BLaER1 treated with 17β-estradiol and CSF1 and Interleukin-3, amounts not matched to agents 10 nM and 100 nM (cell line): ENCODE measurements at regions not wholly inside any gene's neighbourhood (a gene's known extent, or its start where the extent isn't known, plus 50 kb on each side); places are given as distances from the start of the nearest gene placed in this dataset.

Experiments used
- H3K27ac ChIP-seq, 11 experiments: shearing (Covaris generic); formaldehyde crosslinking; 2 replicates each; pipeline ENCODE4 v1.8.1; 2022
- H3K27me3 ChIP-seq, 11 experiments: shearing (Covaris generic); formaldehyde crosslinking; 2 replicates each; pipeline ENCODE4 v1.8.1; 2022
- H3K36me3 ChIP-seq, 11 experiments: shearing (Covaris generic); formaldehyde crosslinking; 2 replicates each; pipeline ENCODE4 v1.8.1; 2022
- H3K4me1 ChIP-seq, 10 experiments: shearing (Covaris generic); formaldehyde crosslinking; 2 replicates each; pipeline ENCODE4 v1.8.1; 2022
- H3K4me2 ChIP-seq, 11 experiments: shearing (Covaris generic); formaldehyde crosslinking; 2 replicates each; pipeline ENCODE4 v1.8.1; 2022
- H3K4me3 ChIP-seq, 10 experiments: shearing (Covaris generic); formaldehyde crosslinking; 2 replicates each; pipeline ENCODE4 v1.8.1; 2022
- H3K9ac ChIP-seq, 11 experiments: shearing (Covaris generic); formaldehyde crosslinking; 2 replicates each; pipeline ENCODE4 v1.8.1; 2022
- H3K9me3 ChIP-seq, 11 experiments: shearing (Covaris generic); formaldehyde crosslinking; replicated peaks in 1 of 11; 2 replicates each; pipeline ENCODE4 v1.8.1; 2022
- H4K20me1 ChIP-seq, 11 experiments: shearing (Covaris generic); formaldehyde crosslinking; 2 replicates each; pipeline ENCODE4 v1.8.1; 2022
- Cebpa-rat ChIP-seq, 11 experiments: shearing (Covaris generic); IDR thresholded peaks; 2 replicates each; pipeline ENCODE4 v1.8.1; 2022

DNA sequence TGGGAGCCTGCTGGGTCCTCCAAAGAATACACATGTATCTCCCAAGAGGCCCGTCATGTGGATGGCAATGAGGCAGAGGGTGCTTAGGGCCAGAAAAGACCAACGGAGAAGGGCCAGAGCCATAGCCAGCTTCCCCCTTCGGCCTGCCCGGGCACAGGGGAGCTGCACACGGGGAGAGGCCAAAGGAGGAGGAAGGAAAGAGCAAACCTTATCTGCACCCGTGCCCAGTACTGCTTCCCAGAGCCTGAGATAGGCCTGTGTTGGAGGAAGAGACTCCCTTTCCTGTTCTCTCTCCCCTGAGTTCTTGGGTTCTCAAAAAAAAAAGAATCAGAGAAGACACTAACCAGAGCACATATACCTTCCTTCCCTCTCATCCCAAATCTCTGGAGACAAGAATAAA lies 250.3 kb downstream of the ANAPC1 start:
- H3K27me3 ChIP-seq, result no peaks in the 10 kb centered on the region
- peaks cover 0 to 8% (median 0%) of the 10 kb centered on the region in 10 experiments; a peak in 5 of 20 replicates for H3K4me1 ChIP-seq
- no peak for TF ChIP-seq Cebpa-rat (IDR thresholded peaks at IDR 0.05)
- no peak overlapping the region for H3K4me3 ChIP-seq
- H3K9ac ChIP-seq, result no peak overlapping the region
- no peak overlapping the region for H3K4me2 ChIP-seq
- no peak overlapping the region for H3K27ac ChIP-seq
- H4K20me1 ChIP-seq, result no peaks in the 10 kb centered on the region
- H3K36me3 ChIP-seq, result no peaks in the 10 kb centered on the region
- H3K9me3 ChIP-seq, result peaks cover 21 to 42% (median 30%) of the 10 kb centered on the region in 11 experiments

DNA sequence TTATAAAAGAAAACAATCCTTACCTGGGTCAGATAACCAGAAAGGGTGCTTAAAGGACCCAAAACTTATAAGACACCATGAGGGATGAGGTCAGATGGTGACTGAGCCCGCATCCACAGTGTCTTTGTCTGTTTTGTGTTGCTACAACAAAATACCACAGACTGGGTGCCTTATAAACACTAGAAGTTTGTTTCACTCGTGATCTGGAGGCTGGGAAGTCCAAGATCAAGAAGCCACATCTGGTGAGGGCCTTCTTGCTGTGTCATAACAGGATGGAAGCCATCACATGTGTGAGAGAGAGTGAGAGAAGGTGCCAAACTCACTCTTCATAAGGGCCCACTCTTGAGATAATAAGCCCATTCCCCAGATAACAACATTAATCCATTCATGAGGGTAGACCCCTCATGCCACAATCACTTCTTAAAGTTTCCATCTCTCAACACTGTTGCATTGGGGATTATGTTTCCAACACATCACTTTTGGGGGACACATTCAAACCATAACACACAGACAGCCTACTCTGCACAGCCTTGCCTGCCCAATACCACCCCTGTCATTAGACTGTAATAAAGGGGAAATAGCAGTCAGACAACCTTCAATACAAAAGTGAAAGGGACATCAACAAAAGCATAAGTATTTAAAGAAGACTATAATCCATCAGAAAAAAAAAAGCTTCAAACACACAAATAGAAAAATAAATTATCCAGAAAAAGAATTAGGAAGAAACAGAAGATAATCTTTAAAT lies 249.8 kb downstream of the ANAPC1 start:
- Histone ChIP-seq H3K9ac (no peak overlapping the region), H3K27ac (no peak overlapping the region), H4K20me1 (no peaks in the 10 kb centered on the region), H3K4me1 (peaks cover 0 to 8% (median 0%) of the 10 kb centered on the region in 10 experiments; a peak in 5 of 20 replicates), H3K4me3 (no peak overlapping the region), H3K9me3 (peaks cover 15 to 37% (median 24%) of the 10 kb centered on the region in 11 experiments), H3K27me3 (no peaks in the 10 kb centered on the region), H3K36me3 (no peaks in the 10 kb centered on the region), H3K4me2 (no peak overlapping the region)
- no peak for TF ChIP-seq Cebpa-rat (IDR thresholded peaks at IDR 0.05)

DNA sequence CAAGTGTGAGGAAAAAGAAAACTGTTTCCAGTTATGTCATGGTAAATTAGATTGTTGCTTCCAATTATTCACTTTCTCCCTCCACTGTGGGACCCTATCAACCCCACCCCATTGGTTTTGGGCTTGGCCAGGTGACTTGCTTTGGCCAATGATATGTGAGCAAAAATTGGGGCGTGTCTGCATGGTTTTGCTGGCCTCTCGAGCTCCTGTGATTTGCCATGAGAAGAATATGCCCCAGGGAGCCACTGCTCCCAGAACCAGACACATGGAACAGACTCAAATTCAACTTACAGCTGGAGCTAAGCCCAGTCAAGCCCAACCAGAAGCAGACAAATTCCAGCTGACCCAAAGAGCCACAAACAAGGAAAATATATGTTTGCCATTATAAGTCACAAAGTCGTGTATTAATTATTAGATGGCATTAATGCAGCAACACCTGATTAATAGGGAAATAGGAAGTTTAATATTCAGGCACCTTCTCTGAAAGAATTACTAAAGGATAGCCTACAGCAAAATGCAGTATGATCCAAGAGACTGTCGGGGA lies 248.9 kb downstream of the ANAPC1 start:
- Histone ChIP-seq H3K9me3 (peaks cover 7 to 28% (median 16%) of the 10 kb centered on the region in 11 experiments), H3K9ac (no peak overlapping the region), H3K4me2 (no peak overlapping the region), H3K36me3 (no peaks in the 10 kb centered on the region), H3K27me3 (no peaks in the 10 kb centered on the region), H3K4me3 (no peak overlapping the region), H3K4me1 (peaks cover 0 to 8% (median 0%) of the 10 kb centered on the region in 10 experiments; a peak in 5 of 20 replicates), H4K20me1 (no peaks in the 10 kb centered on the region), H3K27ac (no peak overlapping the region)
- no peak for TF ChIP-seq Cebpa-rat (IDR thresholded peaks at IDR 0.05)

DNA sequence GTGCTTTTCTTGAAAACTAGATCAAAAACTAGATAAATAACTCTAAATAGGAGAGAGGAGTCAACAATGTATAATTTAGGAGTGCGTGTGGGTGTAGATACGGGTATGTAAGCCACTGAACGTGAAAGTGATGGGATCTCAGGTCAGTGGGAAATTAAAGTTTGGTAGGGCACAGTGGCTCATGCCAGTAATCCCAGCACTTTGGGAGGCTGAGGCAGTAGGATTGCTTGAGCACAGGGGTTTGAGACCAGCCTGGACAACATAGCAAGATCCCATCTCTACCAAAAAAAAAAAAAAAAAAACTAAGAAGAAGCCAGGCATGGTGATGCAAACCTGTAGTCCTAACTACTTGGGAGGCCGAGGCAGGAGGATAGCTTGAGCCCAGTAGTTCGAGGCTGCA lies 247.1 kb downstream of the ANAPC1 start:
- no peaks in the 10 kb centered on the region for H3K27me3 ChIP-seq

DNA sequence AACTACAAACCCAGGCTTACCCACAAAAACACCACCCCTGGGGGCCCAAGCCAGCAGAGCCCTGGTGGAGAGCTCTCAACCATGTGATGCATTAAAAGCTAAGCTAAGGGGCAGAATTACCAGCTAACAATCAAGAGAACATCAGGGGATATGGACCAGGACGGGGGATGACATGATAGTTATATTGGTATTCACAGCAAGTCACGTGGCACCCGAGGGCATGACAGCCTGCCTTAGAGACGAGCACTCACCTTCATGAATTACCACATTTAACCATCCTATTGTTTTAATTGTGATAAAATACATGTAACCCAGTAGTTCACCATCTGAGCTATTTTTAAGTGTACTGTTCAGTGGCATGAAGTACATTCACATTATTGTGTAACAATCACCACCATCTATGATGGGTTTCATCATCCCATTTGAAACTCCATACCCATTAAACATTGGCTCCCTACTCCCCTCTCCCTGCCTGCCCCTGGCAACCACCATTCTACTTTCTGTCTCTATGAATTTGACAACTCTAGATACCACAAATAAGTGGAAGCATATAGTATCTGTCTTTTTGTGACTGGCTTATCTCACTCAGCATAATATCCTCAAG lies 245.6 kb downstream of the ANAPC1 start:
- Histone ChIP-seq H3K9ac (no peak overlapping the region), H3K9me3 (peaks cover 0 to 16% (median 4%) of the 10 kb centered on the region in 11 experiments; a peak in 5 of 22 replicates), H3K4me2 (no peak overlapping the region), H3K4me1 (peaks cover 0 to 13% (median 0%) of the 10 kb centered on the region in 10 experiments; a peak in 7 of 20 replicates), H3K27ac (no peak overlapping the region), H3K36me3 (no peaks in the 10 kb centered on the region), H3K4me3 (no peak overlapping the region), H3K27me3 (no peaks in the 10 kb centered on the region), H4K20me1 (no peaks in the 10 kb centered on the region)
- TF ChIP-seq Cebpa-rat (IDR thresholded peaks at IDR 0.05), result no peak

More for the DNA sequence above, 247.1 kb downstream of the ANAPC1 start:
- no peaks in the 10 kb centered on the region for H3K36me3 ChIP-seq
- peaks cover 0 to 8% (median 0%) of the 10 kb centered on the region in 10 experiments; a peak in 5 of 20 replicates for H3K4me1 ChIP-seq
- no peaks in the 10 kb centered on the region for H4K20me1 ChIP-seq
- H3K4me3 ChIP-seq, result no peak overlapping the region
- no peak overlapping the region for H3K4me2 ChIP-seq
- TF ChIP-seq Cebpa-rat (IDR thresholded peaks at IDR 0.05), result no peak
- H3K9me3 ChIP-seq, result peaks cover 0 to 16% (median 4%) of the 10 kb centered on the region in 11 experiments; a peak in 5 of 22 replicates
- H3K27ac ChIP-seq, result no peak overlapping the region
- H3K9ac ChIP-seq, result no peak overlapping the region

DNA sequence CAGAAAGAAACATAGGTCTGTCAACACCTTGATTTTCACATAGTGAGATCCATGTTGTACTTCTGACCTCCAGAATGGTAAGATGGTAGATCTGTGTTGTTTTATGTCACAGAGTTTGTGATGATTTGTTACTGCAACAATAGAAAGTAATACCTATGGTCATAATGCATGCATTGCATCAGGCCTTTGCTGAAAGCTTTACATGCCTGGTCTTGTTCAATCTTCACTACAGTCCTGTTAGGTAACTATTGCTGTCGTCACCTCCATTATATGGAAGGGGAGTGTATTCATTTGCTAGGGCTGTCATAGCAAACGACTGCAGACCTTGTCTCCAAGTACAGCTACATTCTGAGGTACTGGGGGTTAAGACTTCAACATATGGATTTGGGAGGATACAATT lies 243.5 kb downstream of the ANAPC1 start:
- H3K36me3 ChIP-seq, result no peaks in the 10 kb centered on the region
- peaks cover 0 to 18% (median 0%) of the 10 kb centered on the region in 10 experiments; a peak in 7 of 20 replicates for H3K4me1 ChIP-seq
- no peak for TF ChIP-seq Cebpa-rat (IDR thresholded peaks at IDR 0.05)
- no peak overlapping the region for H3K9ac ChIP-seq
- H3K4me3 ChIP-seq, result no peak overlapping the region
- no peak overlapping the region for H3K27ac ChIP-seq
- H3K4me2 ChIP-seq, result no peak overlapping the region
- peaks cover 0 to 16% (median 4%) of the 10 kb centered on the region in 11 experiments; a peak in 5 of 22 replicates for H3K9me3 ChIP-seq
- H3K27me3 ChIP-seq, result no peaks in the 10 kb centered on the region
- no peaks in the 10 kb centered on the region for H4K20me1 ChIP-seq

DNA sequence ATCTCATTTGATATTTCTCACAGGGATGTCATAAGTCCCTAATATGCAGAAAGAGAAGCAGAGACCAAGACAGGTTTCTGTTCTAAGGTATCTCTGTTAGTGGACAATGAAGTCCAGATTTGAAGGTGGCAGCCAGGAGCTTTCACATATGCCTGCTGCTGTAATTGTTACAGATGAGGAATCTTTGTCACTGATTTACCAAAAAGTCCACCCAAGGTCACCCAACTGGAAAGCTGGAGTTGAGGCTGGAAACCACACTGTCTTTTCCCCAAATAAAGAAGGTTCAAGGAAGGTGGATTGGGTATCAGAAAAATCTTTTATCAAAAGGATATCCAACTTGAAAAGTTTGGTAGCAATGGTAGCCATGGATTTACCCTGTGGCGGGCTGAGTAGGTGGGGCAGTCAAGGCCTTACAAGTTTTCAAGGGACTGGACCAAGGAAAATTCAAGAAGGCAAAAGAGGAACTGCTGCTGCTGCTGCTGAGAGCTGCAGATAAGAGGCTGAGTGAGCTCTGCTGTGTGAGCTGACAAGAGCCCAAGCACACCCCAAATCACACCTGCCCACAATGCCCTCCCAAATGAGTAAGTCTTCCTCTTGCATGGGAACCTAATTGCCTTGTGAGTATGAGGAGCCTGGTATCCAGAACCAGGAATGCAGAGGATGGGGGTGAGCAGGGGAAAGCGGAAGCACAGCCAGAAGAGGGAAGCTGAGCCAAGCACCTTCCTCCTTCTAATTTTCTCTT lies 241.2 kb downstream of the ANAPC1 start:
- no peak for TF ChIP-seq Cebpa-rat (IDR thresholded peaks at IDR 0.05)
- no peaks in the 10 kb centered on the region for H4K20me1 ChIP-seq
- H3K4me3 ChIP-seq, result no peak overlapping the region
- no peak overlapping the region for H3K9ac ChIP-seq
- no peaks in the 10 kb centered on the region for H3K27me3 ChIP-seq
- H3K36me3 ChIP-seq, result no peaks in the 10 kb centered on the region
- peaks cover 0 to 18% (median 0%) of the 10 kb centered on the region in 10 experiments; a peak in 7 of 20 replicates for H3K4me1 ChIP-seq
- H3K9me3 ChIP-seq, result peaks cover 15 to 28% (median 22%) of the 10 kb centered on the region in 11 experiments; a peak in 21 of 22 replicates
- H3K4me2 ChIP-seq, result peak overlapping the region in 3 of 11 experiments; percentile 22 to 55 (median 33); a peak in 5 of 22 replicates
- H3K27ac ChIP-seq, result no peak overlapping the region

DNA sequence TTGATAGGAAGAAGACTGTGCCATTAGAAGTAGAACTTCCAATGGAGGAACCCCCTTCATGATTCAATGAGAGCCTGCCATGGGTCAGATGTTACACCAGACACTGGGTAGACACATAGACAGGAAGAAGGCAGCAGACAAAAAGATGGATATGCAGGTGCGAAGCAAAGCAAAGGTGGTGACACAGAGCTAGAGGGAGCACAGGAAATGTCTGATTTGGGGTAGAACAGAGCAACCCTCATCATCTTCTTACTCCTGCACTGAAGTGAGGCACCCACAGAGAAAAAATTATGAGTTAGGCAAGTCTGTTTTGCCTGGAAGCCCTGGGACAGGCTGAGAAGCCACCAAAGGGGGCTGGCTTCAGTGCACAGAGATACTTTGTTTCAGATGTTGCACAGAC lies 240.2 kb downstream of the ANAPC1 start:
- no peak for TF ChIP-seq Cebpa-rat (IDR thresholded peaks at IDR 0.05)
- Histone ChIP-seq H3K4me2 (no peak overlapping the region), H3K36me3 (no peaks in the 10 kb centered on the region)

More for the DNA sequence above, 240.2 kb downstream of the ANAPC1 start:
- no peak overlapping the region for H3K27ac ChIP-seq
- no peaks in the 10 kb centered on the region for H4K20me1 ChIP-seq
- peaks cover 0 to 18% (median 0%) of the 10 kb centered on the region in 10 experiments; a peak in 7 of 20 replicates for H3K4me1 ChIP-seq
- H3K9ac ChIP-seq, result no peak overlapping the region
- H3K27me3 ChIP-seq, result no peaks in the 10 kb centered on the region
- no peak overlapping the region for H3K4me3 ChIP-seq
- peaks cover 15 to 25% (median 21%) of the 10 kb centered on the region in 11 experiments; a peak in 21 of 22 replicates for H3K9me3 ChIP-seq
